NCI-H345 treated with DMSO at 0.1 percent for 48 hours (cell line): ENCODE measurements at regions not wholly inside any gene's neighbourhood (a gene's known extent, or its start where the extent isn't known, plus 50 kb on each side); places are given as distances from the start of the nearest gene placed in this dataset.

Experiments
- DNase-seq: peaks from one replicate; lab custom pipeline; 2025; ENCODE audit not compliant: unreplicated experiment; lab: John Stamatoyannopoulos, UW

DNA sequence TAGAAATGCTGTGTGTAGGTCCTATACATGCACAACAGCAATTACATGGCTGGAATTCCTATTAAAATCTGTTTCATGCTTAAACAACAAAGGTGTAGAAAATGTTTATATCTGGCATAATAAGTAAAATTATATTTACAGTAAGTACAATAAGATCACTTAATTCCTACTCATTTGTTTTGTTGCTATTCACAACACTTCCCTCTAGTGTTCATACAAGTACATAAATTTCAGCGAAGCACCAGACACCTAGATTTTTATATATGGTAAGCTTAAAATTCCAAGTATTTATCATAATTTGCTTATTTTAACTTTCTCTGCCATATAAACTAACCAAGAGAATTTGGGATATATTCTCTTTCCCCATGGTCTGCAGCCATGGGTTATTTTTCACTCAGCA lies 51.8 kb upstream of the ANK3 start:
- DNase-seq, result no peak

GRCh38 chr10:60439641-60440040 lies 50.0 kb upstream of the ANK3 start:
- DNase-seq, result no peak
